Hypothalamus (tissue), 51 donors: ENCODE measurements at regions not wholly inside any gene's neighbourhood (a gene's known extent, or its start where the extent isn't known, plus 50 kb on each side); places are given as distances from the start of the nearest gene placed in this dataset.

Experiments
- DNase-seq, 51 donors: peaks; one replicate each; lab custom pipeline; 2025; lab: John Stamatoyannopoulos, UW

DNA sequence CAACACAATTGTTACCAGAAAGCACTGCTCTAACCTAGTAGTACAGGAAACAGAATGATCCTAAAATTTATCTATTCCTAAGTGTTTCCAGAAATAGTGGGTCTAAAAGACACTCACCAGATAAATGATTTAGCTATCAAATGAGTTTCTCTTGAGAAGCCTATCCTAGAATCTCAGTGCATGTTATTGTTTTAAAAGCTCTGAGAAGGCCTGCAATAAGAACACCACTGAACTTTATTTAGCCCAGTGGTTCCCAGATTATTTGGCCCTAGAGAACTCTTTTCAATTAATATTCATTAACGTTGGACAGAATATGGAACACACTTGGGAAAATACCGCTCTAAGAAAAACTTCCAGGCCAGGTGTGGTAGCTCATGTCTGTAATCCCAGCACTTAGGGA lies 220.1 kb upstream of the GHITM start:
- no peak for DNase-seq

DNA sequence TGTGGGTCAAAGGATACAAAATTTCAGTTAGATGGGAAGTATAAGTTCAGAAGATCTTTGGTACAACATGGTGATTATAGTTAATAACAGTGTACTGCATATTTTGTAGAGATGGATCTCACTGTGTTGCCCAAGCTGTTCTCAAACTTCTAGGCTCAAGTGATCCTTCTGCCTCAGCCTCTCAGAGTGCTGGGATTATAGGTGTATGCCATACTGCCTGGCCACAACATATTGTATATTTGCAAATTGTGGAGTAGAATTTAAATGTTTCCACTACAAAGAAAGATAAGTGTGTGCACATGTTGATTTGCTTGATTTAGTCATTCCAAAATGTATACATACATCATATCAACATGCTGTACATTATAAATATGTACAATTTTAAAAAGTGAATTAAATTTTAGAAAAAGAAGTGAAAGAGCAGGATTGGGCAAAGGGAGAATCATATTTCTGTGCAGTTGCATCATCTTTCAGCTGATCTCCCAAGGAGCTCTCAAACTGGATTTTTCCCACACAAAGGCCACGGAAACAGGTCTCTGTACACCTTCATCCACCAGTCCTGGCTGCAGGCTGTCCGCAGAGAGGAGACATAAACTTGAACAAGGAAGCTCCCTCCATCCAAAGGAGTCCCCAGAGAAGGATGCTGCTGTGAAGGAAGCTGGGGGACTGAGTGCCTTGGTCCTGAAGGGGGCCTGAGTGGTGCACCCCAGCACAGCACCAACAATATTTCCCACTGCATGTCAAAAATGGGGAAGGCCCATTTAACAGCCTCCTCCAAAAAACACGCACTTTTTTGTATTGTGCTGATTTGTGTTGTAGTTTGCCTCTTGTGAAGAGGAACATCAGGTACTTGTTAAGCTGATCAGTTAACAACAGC lies 217.1 kb upstream of the GHITM start:
- DNase-seq: no peak

GRCh38 chr10:83925133-83925532 lies 214.2 kb upstream of the GHITM start:
- DNase-seq: no peak

DNA sequence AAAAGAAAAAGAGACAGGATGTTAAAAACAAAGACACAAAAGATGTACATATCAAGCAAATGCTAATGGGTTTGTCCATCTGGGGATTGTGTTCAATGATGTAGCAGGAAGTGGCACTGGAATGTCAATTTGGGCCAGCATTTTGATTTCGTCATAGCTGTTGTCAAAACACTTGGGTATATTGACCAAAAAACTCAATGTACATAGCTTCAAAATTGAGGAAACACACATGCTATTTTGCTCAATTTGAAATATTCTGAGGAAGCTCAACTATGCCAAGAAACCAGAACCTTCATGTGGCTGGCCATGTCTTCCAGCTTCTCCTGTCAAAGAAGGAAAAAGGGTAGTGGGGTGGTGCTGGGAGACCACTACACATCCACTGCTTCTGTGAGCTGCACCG lies 212.7 kb upstream of the GHITM start:
- DNase-seq: no peak

DNA sequence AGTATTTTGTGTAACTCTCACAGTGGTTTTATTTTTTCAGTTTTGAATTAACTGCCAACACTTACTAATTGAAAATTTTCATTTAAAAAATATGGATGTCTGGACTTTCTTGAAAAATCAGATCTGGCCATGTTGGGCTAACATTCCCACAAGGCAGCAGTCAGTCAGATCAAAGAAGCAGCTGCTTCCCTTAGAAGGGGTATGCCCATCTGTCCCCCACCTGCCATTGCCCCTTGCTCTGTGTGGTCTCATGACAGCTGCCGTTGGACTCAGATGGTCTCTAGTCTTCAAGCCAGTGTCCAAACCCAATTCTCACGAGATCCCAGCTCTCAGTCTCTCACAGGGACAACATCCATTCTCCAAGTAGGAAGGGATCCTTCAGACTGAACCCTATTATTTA lies 212.1 kb upstream of the GHITM start:
- DNase-seq: no peak

- DNase-seq: no peak
These were observed 209.9 kb upstream of the GHITM start for GRCh38 chr10:83929399-83929798.

DNA sequence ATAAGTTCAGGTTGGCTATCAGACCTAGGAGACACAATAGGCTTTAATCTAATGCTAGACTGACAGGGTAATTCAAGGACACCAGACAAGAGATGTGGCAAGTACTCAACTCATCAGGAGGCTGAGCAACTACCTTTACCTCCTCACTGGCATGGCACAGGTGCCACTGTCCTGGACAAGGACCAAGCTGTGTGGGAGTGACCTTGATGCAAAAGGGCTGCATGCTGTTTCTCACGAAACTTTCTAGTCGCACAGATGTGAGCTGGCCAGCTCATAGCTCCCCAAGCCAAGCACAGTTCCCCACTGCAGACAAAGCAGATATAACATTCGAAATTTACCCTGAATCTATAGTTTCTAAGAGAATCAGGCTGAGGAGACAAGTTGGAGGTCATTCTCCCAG lies 207.6 kb upstream of the GHITM start:
- DNase-seq: no peak

DNA sequence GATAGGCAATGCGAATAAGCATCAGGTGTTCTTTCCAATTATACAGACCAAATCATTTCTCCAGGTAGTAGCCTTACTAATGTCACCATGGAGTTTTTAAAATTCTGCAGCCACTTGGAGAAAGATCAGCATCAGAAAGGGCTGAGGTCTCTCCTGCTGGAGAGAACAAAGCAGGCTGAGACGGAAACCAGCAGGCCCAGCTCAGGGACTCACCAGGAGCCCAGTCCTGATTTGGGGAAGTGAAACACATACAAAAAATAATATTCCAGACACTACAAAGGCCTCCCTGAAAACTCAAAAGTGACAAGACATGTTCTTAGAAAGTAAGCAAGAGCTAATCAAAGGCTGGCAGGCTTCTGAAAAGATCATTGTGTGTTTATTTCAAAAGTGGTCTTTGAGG lies 207.1 kb upstream of the GHITM start:
- no peak for DNase-seq

DNA sequence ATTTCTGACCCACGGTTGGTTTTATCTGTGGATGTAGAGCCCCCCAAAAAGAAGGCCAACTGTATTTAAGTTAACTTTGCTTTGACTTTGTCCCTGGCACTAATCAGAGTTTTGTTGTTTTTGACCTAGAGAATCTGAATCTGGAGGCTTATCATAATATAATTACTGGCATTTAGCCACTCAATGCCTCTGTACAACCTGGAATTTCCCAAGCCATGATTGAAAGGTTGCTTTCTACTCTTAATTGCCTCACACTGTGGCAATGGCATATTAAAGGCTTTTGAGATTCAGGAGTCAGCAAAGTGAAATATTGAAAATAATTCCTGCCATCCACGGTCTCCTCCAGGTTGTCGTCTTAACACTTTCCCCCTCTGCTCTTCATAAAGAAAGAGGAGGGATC lies 205.2 kb upstream of the GHITM start:
- DNase-seq: no peak

DNA sequence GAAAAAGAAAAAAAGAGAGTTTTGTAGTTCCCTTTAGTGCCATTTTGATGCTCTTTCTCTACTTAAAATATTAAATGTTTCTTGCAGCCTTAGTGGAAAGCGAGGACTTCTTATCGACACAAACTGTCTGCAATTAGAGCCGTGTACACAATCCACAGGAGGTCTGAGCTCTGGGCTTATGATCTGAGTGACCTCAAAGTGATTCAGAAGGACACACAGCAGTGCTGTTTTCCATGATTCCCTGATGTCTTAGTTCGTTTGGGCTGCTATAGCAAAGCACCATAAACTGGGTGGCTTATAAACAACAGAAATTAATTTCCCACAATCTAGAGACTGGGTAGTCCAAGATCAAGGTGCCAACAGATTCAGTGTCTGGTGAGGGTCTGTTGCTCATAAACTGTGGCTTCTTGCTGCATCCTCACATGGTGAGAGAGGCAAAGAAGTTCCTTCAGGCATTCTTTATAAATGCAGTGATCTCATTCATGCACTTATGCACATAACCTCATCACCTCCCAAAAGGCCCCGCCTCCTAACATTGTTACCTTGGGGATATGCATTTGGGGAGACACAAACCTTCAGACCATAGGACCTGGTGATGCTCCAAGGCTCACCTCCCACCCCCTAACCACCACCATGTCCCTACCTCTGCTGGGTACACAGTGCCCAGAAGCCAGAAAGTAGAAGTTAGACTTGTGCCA lies 204.5 kb upstream of the GHITM start:
- DNase-seq: no peak

GRCh38 chr10:83935339-83935736 lies 204.0 kb upstream of the GHITM start:
- DNase-seq: no peak

DNA sequence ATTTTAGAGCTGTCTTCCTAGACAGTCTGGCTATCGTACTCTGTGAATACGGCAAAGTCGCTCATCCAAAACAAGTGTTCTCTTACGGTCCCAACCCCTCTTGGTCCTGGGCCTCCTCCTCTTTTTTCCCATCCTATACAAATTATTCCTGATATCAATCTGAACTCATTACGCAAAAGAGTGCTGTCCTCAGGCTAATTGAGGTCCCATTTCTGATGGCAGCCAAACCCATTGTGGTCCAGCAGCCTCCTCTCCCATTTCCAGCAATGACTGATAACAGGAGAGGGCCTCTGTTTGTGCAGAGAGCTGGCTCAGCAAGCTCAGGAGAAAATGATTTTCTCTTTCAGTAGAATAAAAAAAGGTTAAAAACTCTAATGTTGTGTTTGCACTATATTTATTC lies 203.4 kb upstream of the GHITM start:
- DNase-seq: no peak

DNA sequence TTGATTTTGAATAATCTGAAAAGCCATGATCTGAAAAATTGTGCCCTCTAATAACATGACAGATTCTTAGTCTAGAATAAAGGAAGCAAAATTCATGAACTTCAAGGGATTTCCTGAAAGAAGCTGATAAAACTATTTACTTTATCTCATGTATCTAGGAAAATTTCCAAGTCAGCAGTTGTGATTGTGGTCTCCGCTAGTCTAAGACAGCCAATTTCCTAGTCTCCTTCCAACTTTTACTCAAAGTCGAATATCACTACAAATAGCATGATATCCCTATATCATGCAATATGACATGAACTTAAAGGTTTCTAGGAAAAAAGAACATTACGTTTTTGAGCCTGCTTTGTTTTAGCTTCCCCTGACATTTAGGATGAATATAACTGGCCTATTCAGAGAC lies 202.1 kb upstream of the GHITM start:
- DNase-seq: no peak

DNA sequence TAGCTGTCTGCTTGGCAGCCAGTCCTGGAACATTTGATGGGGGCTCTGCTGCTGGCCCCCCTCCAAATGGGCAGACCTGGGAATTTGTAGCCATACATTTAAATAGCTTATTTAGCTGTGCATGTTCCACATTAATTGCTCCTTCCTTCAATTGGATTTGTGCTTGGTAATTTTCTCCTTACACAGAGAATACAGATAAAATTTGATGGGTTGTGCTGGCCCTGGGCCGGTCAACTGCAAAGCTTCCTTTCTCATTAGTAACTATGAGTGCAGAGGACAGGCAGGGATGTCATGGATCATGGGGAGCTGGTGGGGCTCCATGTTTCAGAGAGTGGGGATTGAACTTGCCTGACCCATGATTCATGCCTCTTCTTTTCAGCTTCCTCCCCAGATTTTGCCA lies 201.5 kb upstream of the GHITM start:
- DNase-seq: no peak

GRCh38 chr10:83941189-83941588 lies 198.1 kb upstream of the GHITM start:
- DNase-seq: no peak

GRCh38 chr10:83942410-83942809 lies 196.9 kb upstream of the GHITM start:
- no peak for DNase-seq

GRCh38 chr10:83943049-83943448 lies 196.3 kb upstream of the GHITM start:
- DNase-seq: no peak

- DNase-seq: no peak
These were observed 195.4 kb upstream of the GHITM start for GRCh38 chr10:83943920-83944319.

DNA sequence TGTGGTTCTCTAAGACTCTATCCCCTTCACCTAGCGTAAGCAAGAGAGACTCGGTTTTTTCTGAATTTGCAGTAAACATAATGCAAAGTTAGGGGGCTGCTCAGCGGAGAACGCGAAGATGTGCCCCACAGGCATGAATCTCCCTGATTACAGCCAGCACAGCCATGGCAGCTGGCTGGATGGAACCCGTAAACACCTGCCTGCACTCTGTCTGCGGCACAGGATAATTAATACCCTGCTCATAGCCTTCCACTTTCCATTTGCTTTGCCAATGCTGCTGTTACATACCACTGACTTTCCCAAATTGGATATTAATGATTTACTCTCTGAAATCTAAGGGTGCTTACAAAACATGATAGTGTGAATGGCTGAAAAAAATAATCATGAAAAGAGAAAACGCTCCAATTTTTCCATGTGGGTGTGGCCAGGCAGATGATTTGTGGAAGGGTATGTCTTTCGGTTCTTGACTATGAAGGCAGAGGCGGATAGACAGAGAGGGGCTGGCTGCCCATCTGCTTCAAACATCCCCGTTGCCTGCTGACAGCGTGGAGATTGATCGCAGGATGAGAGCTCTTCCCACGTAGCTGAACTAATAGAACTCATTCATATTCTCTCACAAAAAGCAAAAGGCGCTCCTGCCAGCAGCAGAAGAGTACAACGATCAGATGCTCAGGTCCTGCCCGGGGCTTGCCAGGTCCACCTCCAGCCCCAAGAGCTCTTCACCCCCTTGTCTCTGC lies 193.2 kb upstream of the GHITM start:
- DNase-seq: no peak

- DNase-seq: no peak
These were observed 187.0 kb upstream of the GHITM start for GRCh38 chr10:83952314-83952713.

GRCh38 chr10:83953589-83953988 lies 185.7 kb upstream of the GHITM start:
- no peak for DNase-seq
